Fibroblast of lung (primary cell): ENCODE measurements at regions not wholly inside any gene's neighbourhood (a gene's known extent, or its start where the extent isn't known, plus 50 kb on each side); places are given as distances from the start of the nearest gene placed in this dataset.

Source experiments
- DNase-seq, 2 donors: peaks; one replicate each; pipeline versions ENCODE4 v3.0.0 to v3.0.0-alpha.2; 2010; ENCODE audit warnings: low read depth in 2 of 2
- H2AFZ ChIP-seq: 2 replicates; pipeline ENCODE4 v1.5.1; 2012; ENCODE audit warnings: low read length, control low read depth, inconsistent platforms
- H3K27ac ChIP-seq: 2 replicates; pipeline ENCODE4 v1.5.1; 2011; ENCODE audit warnings: low read length, control low read depth; ENCODE audit not compliant: insufficient read depth
- H3K27me3 ChIP-seq: 2 replicates; pipeline ENCODE4 v1.5.1; 2011; ENCODE audit warnings: mild to moderate bottlenecking, low read length; ENCODE audit not compliant: control insufficient read depth, insufficient read depth
- H3K36me3 ChIP-seq: 2 replicates; pipeline ENCODE4 v1.5.1; 2011; ENCODE audit warnings: low read length; ENCODE audit not compliant: control insufficient read depth, insufficient read depth
- H3K4me1 ChIP-seq: 2 replicates; pipeline ENCODE4 v1.5.1; 2011; ENCODE audit warnings: low read length; ENCODE audit not compliant: control insufficient read depth, insufficient read depth; ENCODE audit errors: extremely low read depth
- H3K4me2 ChIP-seq: 2 replicates; pipeline ENCODE4 v1.5.1; 2011; ENCODE audit warnings: low read length, control low read depth; ENCODE audit not compliant: insufficient read depth; ENCODE audit errors: extremely low read depth
- H3K4me3 ChIP-seq, 4 experiments: fragments of 200-600 bp in 1 of 4; sonication (generic) in 1 of 4; replicated peaks in 1 of 4; 2 replicates each; pipeline ENCODE4 v1.5.1; 2011 to 2016; ENCODE audit warnings: low read length in 4 of 4, low read depth in 3 of 4, mild to moderate bottlenecking in 3 of 4, control low read depth in 2 of 4, inconsistent platforms in 1 of 4, mixed read lengths in 1 of 4; ENCODE audit not compliant: insufficient read depth in 1 of 4; ENCODE audit errors: control extremely low read depth in 1 of 4
- H3K79me2 ChIP-seq: 2 replicates; pipeline ENCODE4 v1.5.1; 2012; ENCODE audit warnings: mild to moderate bottlenecking, low read length, inconsistent platforms; ENCODE audit not compliant: control insufficient read depth, insufficient read depth
- H3K9ac ChIP-seq: 2 replicates; pipeline ENCODE4 v1.5.1; 2011; ENCODE audit warnings: mild to moderate bottlenecking, low read length, control low read depth; ENCODE audit not compliant: insufficient read depth
- H3K9me3 ChIP-seq: 2 replicates; pipeline ENCODE4 v1.5.1; 2012; ENCODE audit warnings: low read depth, low read length; ENCODE audit not compliant: control insufficient read depth, insufficient read depth
- H4K20me1 ChIP-seq: 2 replicates; pipeline ENCODE4 v1.5.1; 2011; ENCODE audit warnings: low read length; ENCODE audit not compliant: control insufficient read depth, insufficient read depth; ENCODE audit errors: extremely low read depth
- EZH2 ChIP-seq: IDR thresholded peaks from 2 replicates; pipeline ENCODE4 v1.5.1; 2012; ENCODE audit warnings: low read length, control low read depth, mild to moderate bottlenecking; ENCODE audit errors: missing control alignments
- TF ChIP-seq, protein P1 (sequence below), 2 donors: IDR thresholded peaks in 1 of 2; conservative IDR thresholded peaks in 1 of 2; 1 replicate in 1 of 2; 2 replicates in 1 of 2; pipeline ENCODE4 v1.5.1; 2011 to 2012; ENCODE audit warnings: low read length in 2 of 2, control low read depth in 1 of 2, inconsistent platforms in 1 of 2, low read depth in 1 of 2, mild to moderate bottlenecking in 1 of 2

DNA sequence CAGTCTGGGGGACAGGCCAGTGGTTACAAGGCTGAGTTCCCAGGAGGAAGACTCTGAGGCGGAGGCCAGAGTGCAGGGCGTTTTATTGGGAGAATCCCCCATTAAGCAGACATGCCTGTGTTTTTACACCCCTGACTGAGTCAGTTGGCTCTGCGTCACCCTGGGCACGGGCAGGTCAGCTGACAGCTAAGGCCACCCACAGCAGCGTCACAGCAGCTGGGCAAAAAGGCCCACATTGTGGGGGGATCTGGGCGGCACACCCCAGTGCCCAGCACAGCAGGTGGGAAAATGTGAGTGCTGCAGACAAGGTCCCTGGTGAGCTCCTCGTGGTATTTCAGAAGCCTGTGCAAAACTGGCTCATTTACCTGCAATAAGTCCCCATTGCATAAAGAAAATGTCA lies 184.7 kb downstream of the AACS start:
- TF ChIP-seq, protein P1, sequence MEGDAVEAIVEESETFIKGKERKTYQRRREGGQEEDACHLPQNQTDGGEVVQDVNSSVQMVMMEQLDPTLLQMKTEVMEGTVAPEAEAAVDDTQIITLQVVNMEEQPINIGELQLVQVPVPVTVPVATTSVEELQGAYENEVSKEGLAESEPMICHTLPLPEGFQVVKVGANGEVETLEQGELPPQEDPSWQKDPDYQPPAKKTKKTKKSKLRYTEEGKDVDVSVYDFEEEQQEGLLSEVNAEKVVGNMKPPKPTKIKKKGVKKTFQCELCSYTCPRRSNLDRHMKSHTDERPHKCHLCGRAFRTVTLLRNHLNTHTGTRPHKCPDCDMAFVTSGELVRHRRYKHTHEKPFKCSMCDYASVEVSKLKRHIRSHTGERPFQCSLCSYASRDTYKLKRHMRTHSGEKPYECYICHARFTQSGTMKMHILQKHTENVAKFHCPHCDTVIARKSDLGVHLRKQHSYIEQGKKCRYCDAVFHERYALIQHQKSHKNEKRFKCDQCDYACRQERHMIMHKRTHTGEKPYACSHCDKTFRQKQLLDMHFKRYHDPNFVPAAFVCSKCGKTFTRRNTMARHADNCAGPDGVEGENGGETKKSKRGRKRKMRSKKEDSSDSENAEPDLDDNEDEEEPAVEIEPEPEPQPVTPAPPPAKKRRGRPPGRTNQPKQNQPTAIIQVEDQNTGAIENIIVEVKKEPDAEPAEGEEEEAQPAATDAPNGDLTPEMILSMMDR (conservative IDR thresholded peaks at IDR 0.05 in 1 of 2, IDR thresholded peaks at IDR 0.05 in 1 of 2; ENCODE audit: low read depth in 1 of 2, low read length in 2 of 2), result no peak
- TF ChIP-seq EZH2, result no peak
- Histone ChIP-seq H3K4me1 (no peaks in the 10 kb centered on the region), H3K4me3 (no peak overlapping the region), H3K9me3 (no peaks in the 10 kb centered on the region), H3K9ac (no peak overlapping the region), H2AFZ (no peak overlapping the region), H3K4me2 (no peak overlapping the region), H3K27me3 (no peaks in the 10 kb centered on the region), H3K27ac (no peak overlapping the region), H4K20me1 (no peaks in the 10 kb centered on the region), H3K79me2 (no peaks in the 10 kb centered on the region), H3K36me3 (no peaks in the 10 kb centered on the region)
- DNase-seq, result no peak

- no peaks in the 10 kb centered on the region for H3K36me3 ChIP-seq
- no peak overlapping the region for H3K9ac ChIP-seq
- H3K4me2 ChIP-seq, result no peak overlapping the region
- TF ChIP-seq, protein P1 (conservative IDR thresholded peaks at IDR 0.05 in 1 of 2, IDR thresholded peaks at IDR 0.05 in 1 of 2; ENCODE audit: low read depth in 1 of 2, low read length in 2 of 2), result no peak
- TF ChIP-seq EZH2, result no peak
- no peak overlapping the region for H2AFZ ChIP-seq
- no peaks in the 10 kb centered on the region for H3K4me1 ChIP-seq
- H3K79me2 ChIP-seq, result no peaks in the 10 kb centered on the region
- no peaks in the 10 kb centered on the region for H4K20me1 ChIP-seq
- no peak for DNase-seq
- H3K27ac ChIP-seq, result no peak overlapping the region
- H3K27me3 ChIP-seq, result no peaks in the 10 kb centered on the region
- H3K4me3 ChIP-seq, result no peak overlapping the region
- no peaks in the 10 kb centered on the region for H3K9me3 ChIP-seq
Measured at GRCh38 chr12:125254236-125254635, 189.0 kb downstream of the AACS start.

GRCh38 chr12:125254856-125255255 lies 189.6 kb downstream of the AACS start:
- Histone ChIP-seq H3K79me2 (no peaks in the 10 kb centered on the region), H2AFZ (no peak overlapping the region), H3K4me2 (no peak overlapping the region), H4K20me1 (no peaks in the 10 kb centered on the region), H3K9ac (no peak overlapping the region), H3K4me1 (no peaks in the 10 kb centered on the region), H3K27ac (no peak overlapping the region), H3K9me3 (no peaks in the 10 kb centered on the region), H3K36me3 (no peaks in the 10 kb centered on the region), H3K27me3 (no peaks in the 10 kb centered on the region), H3K4me3 (no peak overlapping the region)
- no peak for DNase-seq
- TF ChIP-seq, protein P1 (conservative IDR thresholded peaks at IDR 0.05 in 1 of 2, IDR thresholded peaks at IDR 0.05 in 1 of 2; ENCODE audit: low read depth in 1 of 2, low read length in 2 of 2), result no peak
- TF ChIP-seq EZH2, result no peak
